Chondrocyte (in vitro differentiated cells): ENCODE measurements at regions not wholly inside any gene's neighbourhood (a gene's known extent, or its start where the extent isn't known, plus 50 kb on each side); places are given as distances from the start of the nearest gene placed in this dataset.

Experiments used
- DNase-seq: peaks from one replicate; pipeline ENCODE4 v3.0.0; 2021; ENCODE audit warnings: mixed read lengths, low spot score
- H3K27ac Mint-ChIP-seq: one replicate; pipeline ENCODE4 v1.8.0; 2021; ENCODE audit warnings: mild to moderate bottlenecking, moderate library complexity, mixed read lengths; ENCODE audit not compliant: unreplicated experiment
- H3K27me3 Mint-ChIP-seq: 2 replicates; pipeline ENCODE4 v1.8.0; 2021; ENCODE audit warnings: low read depth, mixed read lengths
- H3K36me3 Mint-ChIP-seq: 2 replicates; pipeline ENCODE4 v1.8.0; 2021; ENCODE audit warnings: low read depth, mixed read lengths
- H3K4me1 Mint-ChIP-seq: 2 replicates; pipeline ENCODE4 v1.8.0; 2021; ENCODE audit warnings: low read depth, mild to moderate bottlenecking, mixed read lengths
- H3K4me3 Mint-ChIP-seq: one replicate; pipeline ENCODE4 v1.8.0; 2021; ENCODE audit warnings: mild to moderate bottlenecking, moderate library complexity, mixed read lengths; ENCODE audit not compliant: unreplicated experiment
- H3K9me3 Mint-ChIP-seq: 2 replicates; pipeline ENCODE4 v1.8.0; 2021; ENCODE audit warnings: low read depth, mixed read lengths
- TF ChIP-seq, protein P1 (sequence below): fragments of 200-600 bp; sonication (generic); IDR thresholded peaks from 2 replicates; pipeline ENCODE4 v1.5.0; 2021; ENCODE audit warnings: antibody characterized with exemption, mild to moderate bottlenecking, moderate library complexity

DNA sequence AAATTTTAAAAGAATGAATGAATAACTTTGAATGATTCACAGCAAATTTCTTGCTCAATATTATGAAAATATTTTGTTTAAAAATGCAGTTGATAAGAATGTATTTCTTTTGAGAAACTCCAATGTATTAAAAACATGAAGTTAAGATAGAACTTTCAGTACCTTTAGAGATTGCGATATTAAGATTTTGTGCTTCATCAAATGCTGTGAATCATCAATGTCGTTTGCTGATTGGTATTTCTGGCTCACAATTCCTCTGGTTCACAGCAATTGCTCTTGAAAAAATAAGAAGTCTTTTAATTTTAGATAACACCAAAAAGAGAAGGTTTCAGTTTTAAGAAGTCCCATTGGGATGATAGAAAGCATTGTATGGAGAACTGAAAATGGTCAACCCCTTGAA lies 228.7 kb downstream of the IKZF2 start:
- H3K27ac Mint-ChIP-seq = no peak overlapping the region
- no peak for DNase-seq

DNA sequence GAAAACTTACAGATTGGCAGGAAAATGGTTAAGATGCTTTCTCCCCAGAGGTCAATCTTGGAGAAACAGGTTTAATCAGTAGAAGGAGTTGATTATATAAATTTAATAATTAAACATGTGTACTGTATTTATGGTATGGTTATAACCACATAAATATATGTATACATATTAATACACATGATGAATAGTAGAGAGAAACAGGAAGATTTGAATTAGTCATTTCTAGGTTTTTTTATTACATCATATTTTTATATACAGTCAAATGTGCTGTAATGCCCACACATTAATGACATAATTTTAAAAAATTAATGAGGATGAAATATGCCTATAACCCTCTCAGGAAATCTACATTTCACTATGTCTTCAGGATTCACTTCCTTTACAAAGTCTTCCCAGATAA lies 229.7 kb downstream of the IKZF2 start:
- Mint-ChIP-seq H3K9me3 (peaks cover 6% of the 10 kb centered on the region), H3K4me1 (no peaks in the 10 kb centered on the region)
- no peak for DNase-seq

More for the DNA sequence above, 228.7 kb downstream of the IKZF2 start:
- no peaks in the 10 kb centered on the region for H3K27me3 Mint-ChIP-seq
- no peaks in the 10 kb centered on the region for H3K4me1 Mint-ChIP-seq
- peaks cover 2% of the 10 kb centered on the region for H3K36me3 Mint-ChIP-seq
- TF ChIP-seq, protein P1, sequence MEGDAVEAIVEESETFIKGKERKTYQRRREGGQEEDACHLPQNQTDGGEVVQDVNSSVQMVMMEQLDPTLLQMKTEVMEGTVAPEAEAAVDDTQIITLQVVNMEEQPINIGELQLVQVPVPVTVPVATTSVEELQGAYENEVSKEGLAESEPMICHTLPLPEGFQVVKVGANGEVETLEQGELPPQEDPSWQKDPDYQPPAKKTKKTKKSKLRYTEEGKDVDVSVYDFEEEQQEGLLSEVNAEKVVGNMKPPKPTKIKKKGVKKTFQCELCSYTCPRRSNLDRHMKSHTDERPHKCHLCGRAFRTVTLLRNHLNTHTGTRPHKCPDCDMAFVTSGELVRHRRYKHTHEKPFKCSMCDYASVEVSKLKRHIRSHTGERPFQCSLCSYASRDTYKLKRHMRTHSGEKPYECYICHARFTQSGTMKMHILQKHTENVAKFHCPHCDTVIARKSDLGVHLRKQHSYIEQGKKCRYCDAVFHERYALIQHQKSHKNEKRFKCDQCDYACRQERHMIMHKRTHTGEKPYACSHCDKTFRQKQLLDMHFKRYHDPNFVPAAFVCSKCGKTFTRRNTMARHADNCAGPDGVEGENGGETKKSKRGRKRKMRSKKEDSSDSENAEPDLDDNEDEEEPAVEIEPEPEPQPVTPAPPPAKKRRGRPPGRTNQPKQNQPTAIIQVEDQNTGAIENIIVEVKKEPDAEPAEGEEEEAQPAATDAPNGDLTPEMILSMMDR = no peak
- H3K9me3 Mint-ChIP-seq = peaks cover 6% of the 10 kb centered on the region
- H3K4me3 Mint-ChIP-seq = no peak overlapping the region

DNA sequence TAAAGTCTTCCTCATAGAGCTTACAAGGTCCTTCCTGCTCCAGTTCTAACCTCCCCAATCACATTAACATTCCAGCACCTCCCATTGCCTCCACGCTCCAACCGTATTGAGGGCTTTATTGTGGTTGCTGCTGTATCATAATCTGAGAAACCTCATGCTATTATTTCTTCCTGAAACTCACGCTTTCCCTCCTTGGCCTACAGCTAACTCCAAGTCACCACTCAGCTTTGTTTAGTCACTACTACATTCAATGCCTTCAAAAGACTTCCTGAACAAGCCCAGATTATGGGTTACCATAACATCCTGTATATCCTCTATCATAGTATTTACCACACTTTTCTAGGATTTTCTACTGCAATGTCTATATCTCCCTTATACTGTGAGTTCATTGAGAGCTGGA lies 230.4 kb downstream of the IKZF2 start:
- Mint-ChIP-seq H3K36me3 (peaks cover 2% of the 10 kb centered on the region), H3K27ac (no peak overlapping the region), H3K4me3 (no peak overlapping the region), H3K27me3 (no peaks in the 10 kb centered on the region), H3K4me1 (no peaks in the 10 kb centered on the region), H3K9me3 (peaks cover 6% of the 10 kb centered on the region)
- TF ChIP-seq, protein P1 = no peak
- DNase-seq = no peak

More for the DNA sequence above, 229.7 kb downstream of the IKZF2 start:
- Mint-ChIP-seq H3K27me3 (no peaks in the 10 kb centered on the region), H3K36me3 (peaks cover 2% of the 10 kb centered on the region), H3K27ac (no peak overlapping the region), H3K4me3 (no peak overlapping the region)
- TF ChIP-seq, protein P1 = no peak

DNA sequence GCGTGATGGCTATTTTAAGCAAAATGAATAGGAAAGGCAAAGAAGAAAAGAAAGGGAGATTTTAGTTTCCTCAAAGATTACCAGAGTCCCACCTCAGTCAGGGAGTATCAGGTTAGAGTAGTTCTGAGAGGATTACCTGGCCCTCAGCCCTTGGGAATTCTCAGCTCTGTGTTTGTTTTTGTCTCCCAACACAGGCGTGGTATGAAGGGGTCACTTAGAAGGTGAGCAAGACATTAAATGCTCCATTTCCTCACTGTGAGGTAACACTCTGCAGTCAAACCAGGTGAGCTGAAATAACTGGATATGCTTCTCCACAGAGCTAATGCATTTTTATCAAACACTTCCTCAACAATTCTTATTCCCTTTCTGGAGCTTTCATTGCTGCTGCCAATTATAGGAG lies 232.2 kb downstream of the IKZF2 start:
- no peaks in the 10 kb centered on the region for H3K4me1 Mint-ChIP-seq

DNA sequence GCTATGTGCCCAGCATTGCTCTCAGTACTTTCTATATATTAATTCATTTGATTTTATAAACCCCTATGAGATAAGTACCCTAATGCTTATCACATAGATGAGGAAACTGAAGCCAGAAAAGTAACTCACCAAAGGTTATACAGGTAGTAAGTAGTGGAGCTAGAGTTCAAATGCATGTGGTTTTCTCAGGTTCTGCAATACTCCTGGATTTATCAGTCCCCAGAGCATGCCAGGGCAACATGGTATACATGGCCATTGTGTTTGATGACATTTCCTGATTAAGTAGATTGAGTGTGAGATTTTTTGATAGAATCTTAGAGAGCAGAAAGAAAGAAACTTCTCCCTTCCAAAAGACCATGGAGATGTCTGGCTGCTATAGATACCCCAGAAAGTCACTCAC lies 233.1 kb downstream of the IKZF2 start:
- Mint-ChIP-seq H3K4me1 (no peaks in the 10 kb centered on the region), H3K27me3 (no peaks in the 10 kb centered on the region), H3K4me3 (no peak overlapping the region), H3K27ac (no peak overlapping the region), H3K9me3 (peaks cover 3% of the 10 kb centered on the region), H3K36me3 (no peaks in the 10 kb centered on the region)
- no peak for DNase-seq
- TF ChIP-seq, protein P1 = no peak

More for the DNA sequence above, 232.2 kb downstream of the IKZF2 start:
- H3K27ac Mint-ChIP-seq = no peak overlapping the region
- peaks cover 3% of the 10 kb centered on the region for H3K9me3 Mint-ChIP-seq
- no peak overlapping the region for H3K4me3 Mint-ChIP-seq
- TF ChIP-seq, protein P1 = no peak
- H3K36me3 Mint-ChIP-seq = no peaks in the 10 kb centered on the region
- no peak for DNase-seq
- no peaks in the 10 kb centered on the region for H3K27me3 Mint-ChIP-seq
